OCI-LY7 (cell line): ENCODE measurements at regions not wholly inside any gene's neighbourhood (a gene's known extent, or its start where the extent isn't known, plus 50 kb on each side); places are given as distances from the start of the nearest gene placed in this dataset.

Source experiments
- CTCF ChIP-seq: fragments of 200-600 bp; sonication (generic); conservative IDR thresholded peaks from 2 replicates; pipeline ENCODE4 v1.5.1; 2014; ENCODE audit warnings: mild to moderate bottlenecking, antibody characterized with exemption, low read length, moderate library complexity, mixed read lengths
- EZH2phosphoT487 ChIP-seq: fragments of 200-600 bp; sonication (generic); IDR thresholded peaks from 2 replicates; pipeline ENCODE4 v1.6.1; 2018; ENCODE audit warnings: low read depth, borderline replicate concordance, mild to moderate bottlenecking, mixed run types, antibody characterized with exemption, low read length, moderate library complexity, mixed read lengths

- no peak for TF ChIP-seq CTCF
- TF ChIP-seq EZH2phosphoT487, result no peak
These were observed 242.0 kb upstream of the MEIS1 start for GRCh38 chr2:66192888-66193287.
